Gastrocnemius medialis (tissue), 4 donors: ENCODE measurements at regions not wholly inside any gene's neighbourhood (a gene's known extent, or its start where the extent isn't known, plus 50 kb on each side); places are given as distances from the start of the nearest gene placed in this dataset.

ENCODE experiments used
- POLR2A ChIP-seq, 2 donors: fragments of 450-650 bp; IDR thresholded peaks; one replicate each; pipeline ENCODE4 v1.6.1; 2017; ENCODE audit warnings: antibody characterized with exemption in 2 of 2, mild to moderate bottlenecking in 2 of 2, moderate library complexity in 2 of 2
- TF ChIP-seq, protein P1 (sequence below), 5 experiments: fragments of 450-650 bp in 3 of 5; fragments of 200-600 bp in 2 of 5; sonication (generic) in 2 of 5; IDR thresholded peaks in 4 of 5; conservative IDR thresholded peaks in 1 of 5; 1 replicate in 4 of 5; 2 replicates in 1 of 5; pipeline ENCODE4 v1.5.1; 2016 to 2019; ENCODE audit warnings: antibody characterized with exemption in 5 of 5, mild to moderate bottlenecking in 3 of 5, moderate library complexity in 3 of 5

DNA sequence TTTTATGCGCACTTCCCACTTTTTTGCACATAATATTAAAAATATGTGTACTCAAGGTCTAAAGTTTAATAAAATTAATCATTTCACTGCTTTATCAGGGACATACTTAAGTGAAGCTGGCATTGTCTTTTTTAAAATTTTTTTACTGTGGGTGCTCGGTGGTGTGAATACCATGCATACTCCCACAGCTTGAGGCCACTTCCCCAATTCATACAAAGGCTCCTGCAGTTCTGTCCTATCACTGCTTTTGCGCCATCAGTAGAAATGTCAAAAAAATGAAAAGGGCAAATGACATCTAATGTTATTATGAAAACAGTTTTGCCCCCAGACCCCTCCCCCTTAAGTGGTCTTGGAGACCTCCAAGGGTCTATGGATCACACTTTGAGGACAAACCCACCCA is 464.1 kb upstream of the ARID1B start:
- TF ChIP-seq, protein P1, sequence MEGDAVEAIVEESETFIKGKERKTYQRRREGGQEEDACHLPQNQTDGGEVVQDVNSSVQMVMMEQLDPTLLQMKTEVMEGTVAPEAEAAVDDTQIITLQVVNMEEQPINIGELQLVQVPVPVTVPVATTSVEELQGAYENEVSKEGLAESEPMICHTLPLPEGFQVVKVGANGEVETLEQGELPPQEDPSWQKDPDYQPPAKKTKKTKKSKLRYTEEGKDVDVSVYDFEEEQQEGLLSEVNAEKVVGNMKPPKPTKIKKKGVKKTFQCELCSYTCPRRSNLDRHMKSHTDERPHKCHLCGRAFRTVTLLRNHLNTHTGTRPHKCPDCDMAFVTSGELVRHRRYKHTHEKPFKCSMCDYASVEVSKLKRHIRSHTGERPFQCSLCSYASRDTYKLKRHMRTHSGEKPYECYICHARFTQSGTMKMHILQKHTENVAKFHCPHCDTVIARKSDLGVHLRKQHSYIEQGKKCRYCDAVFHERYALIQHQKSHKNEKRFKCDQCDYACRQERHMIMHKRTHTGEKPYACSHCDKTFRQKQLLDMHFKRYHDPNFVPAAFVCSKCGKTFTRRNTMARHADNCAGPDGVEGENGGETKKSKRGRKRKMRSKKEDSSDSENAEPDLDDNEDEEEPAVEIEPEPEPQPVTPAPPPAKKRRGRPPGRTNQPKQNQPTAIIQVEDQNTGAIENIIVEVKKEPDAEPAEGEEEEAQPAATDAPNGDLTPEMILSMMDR (IDR thresholded peaks at IDR 0.05 in 4 of 5, conservative IDR thresholded peaks at IDR 0.05 in 1 of 5) = no peak
- no peak for TF ChIP-seq POLR2A (IDR thresholded peaks at IDR 0.05)
